ENCODE measurements at regions not wholly inside any gene's neighbourhood (a gene's known extent, or its start where the extent isn't known, plus 50 kb on each side); places are given as distances from the start of the nearest gene placed in this dataset.
A peak's percentile ranks its signal among the peaks of the same experiment; 100 is the strongest.

GRCh38 chr9:80085668-80086067 is 513.9 kb downstream of the TLE4 start:
- DNase-seq = no peak

GRCh38 chr9:80082213-80082612 is 510.4 kb downstream of the TLE4 start:
- no peak for DNase-seq

- DNase-seq = no peak
Observed at GRCh38 chr9:80078826-80079225, 507.1 kb downstream of the TLE4 start.

- DNase-seq = no peak
Observed at GRCh38 chr9:80077059-80077458, 505.3 kb downstream of the TLE4 start.

GRCh38 chr9:80076162-80076561 is 504.4 kb downstream of the TLE4 start:
- DNase-seq = no peak

DNA sequence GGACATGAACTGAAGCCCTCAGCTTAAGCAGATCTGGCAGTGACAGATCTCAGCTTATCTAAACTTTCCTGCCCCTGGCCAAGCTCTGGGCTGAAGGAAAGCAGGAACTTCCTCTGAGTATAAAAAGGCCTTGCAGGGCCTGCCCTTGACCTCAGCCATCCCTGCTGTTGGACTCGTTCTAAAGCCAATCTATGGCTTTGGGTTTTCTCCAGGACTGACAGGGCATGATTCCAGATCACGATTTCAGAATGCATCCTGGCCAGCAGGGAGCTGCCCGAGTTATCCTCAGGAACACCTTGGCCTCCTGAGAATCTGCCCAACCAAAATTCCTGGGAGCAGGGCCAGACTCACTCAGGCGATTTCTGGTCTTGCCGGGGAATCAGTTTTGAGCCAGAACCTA is 502.7 kb downstream of the TLE4 start:
- DNase-seq = no peak

DNA sequence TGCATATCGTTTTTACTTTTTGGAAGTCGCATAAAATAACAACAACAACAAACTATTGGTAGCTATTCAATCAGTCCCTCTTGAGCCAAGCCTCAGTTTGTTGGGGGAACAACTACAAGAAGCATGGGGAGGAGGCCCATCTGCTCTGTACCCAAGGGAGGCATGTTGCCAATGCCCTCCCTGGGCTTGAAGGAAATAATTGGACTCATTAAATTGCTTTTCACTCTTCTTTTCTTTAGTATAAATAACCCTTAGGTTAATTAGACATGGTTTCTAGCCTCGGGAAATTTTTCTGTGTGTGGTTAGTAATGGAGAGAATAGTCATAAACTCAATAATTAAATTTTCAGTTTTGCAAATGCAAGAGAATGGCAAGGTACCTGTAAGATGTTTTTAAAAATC is 500.7 kb downstream of the TLE4 start:
- peak; percentile 0 for DNase-seq

DNA sequence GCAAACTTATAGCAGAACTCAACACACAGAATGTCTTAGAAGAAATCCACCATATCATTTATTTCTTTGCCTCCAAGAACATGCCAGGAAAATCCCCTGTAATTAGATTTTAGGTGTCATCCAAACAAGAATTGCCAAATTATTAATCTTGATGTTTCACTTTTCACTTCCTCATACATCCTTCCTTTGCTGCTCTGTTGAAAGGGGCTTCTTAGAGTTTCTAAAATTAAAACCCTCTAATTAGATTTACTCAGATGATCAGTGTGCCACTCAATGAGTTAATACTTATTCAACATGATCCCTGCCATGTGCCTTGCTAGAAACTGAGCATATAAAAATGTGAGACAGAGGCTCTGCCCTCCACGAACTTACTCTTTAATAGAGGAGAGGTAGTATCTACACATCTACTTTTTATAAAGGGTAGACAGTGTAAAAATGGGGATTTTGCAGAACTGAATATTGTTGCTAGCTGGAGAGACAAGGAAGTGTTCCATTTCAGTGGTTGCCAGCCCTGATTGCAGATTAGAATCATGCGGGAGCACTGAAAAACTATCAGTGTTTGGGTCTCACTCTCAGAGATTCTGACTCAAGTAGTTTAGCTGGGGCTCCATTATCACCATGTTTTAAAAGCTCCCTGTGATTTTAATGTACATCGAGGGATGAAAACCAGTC is 498.4 kb downstream of the TLE4 start:
- DNase-seq = no peak

DNA sequence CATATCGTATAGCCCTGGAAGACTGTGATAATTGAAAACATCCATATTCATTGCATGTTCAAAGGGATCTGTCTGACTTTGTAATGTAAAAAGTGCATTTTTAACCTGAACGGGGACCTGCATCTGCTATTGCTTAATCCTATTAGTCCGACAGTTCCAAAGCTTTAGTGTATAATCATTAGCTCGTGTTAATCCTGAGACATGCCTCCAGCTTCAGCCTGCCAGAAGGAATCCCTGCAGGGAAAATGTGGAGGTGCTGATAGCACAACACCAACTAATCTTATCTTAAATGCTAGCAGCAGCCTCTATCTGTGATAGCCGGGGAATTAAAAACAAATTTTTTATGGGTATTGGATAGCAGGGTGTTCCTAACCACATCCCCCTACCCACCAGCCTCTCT is 495.2 kb downstream of the TLE4 start:
- DNase-seq = no peak

DNA sequence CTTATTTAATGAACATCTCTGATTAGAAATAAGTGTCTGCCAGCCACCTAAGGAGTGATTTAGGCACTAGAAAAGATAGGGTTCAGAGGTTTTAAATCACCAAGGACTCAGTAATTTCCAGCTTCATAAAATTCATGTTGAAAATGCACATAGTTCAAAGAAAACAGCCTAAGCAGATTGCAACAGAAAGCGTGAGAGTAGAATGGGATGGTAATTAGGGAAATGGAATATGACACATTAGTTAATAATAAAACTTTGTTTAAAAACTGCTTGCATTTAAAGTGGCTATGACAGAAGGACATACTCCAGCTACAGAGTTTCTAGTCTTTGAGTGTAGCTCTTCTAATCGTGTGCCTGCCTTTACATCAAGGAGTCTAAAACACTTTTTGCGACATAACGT is 490.8 kb downstream of the TLE4 start:
- no peak for DNase-seq

DNA sequence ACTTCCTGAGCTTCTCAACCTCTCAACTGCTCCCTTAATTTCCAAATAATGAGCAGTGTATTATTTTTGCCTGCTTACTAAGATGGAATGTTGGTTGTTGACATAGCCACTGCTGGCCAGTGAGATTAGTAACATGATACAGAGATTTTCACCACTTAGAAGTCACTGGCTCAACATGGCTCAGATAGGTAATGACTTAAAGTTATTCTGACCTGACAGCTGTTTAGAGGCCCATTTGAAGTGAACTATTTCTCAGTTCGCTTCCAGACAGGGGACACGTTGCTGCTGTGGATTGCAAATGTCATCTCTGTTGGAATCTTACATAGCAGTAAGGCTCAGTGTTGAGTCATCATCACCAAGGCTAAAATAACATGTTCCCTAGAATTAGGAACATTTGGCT is 490.2 kb downstream of the TLE4 start:
- DNase-seq = peak; percentile 9

DNA sequence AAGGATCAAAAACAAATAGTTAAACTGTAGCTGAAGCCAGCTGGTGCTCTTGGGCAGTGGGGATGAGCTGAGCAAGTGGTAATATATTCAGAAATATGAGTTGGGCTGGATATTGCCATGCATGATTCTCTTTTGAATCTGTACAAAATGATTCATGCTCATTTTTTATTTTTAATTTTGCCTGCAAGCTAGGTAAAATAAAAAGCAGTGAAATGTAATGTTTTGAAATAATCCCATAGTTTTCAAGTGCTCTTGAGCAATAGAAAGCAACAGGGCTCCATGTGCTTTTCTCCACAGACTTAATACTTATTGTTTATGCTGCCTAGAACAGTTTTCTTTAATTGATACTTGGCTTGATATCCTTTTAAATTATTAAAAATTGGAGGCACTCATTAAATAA is 489.3 kb downstream of the TLE4 start:
- DNase-seq = no peak

GRCh38 chr9:80059979-80060378 is 488.2 kb downstream of the TLE4 start:
- no peak for DNase-seq

- no peak for DNase-seq
Observed at GRCh38 chr9:80059191-80059590, 487.4 kb downstream of the TLE4 start.

GRCh38 chr9:80052830-80053229 is 481.1 kb downstream of the TLE4 start:
- DNase-seq = no peak

DNA sequence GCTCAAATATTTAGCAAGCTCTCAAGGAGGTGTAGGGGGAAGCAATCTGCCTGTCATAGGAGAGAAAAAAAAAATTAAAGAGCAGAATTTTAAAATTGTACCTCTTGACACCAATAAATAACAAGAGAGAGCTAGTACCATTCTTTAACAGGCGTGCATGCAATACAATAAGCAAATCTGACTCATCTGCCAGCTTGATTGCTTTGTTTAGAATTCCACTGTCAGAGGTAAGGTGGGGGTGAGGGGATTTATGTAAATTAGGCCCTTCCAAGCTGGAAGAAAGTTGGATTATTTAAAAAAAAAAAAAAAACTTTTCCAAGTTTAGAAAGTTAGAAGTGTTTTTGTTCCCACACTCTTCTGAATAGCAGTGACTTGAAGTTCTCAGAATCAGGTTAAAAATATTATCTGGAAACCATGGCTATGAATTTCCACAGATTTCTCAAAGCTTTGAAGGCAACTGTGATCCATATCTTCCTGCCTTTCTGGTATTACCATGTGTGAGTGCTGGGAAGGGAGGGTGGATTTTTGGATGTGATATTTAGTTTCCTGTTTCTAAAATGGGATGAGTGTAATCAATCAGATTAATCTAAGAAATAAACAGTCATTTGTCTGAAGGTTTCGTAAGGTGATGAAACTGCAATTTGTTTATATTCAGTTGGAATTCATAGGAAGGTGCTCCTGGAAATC is 477.5 kb downstream of the TLE4 start:
- DNase-seq = no peak

GRCh38 chr9:80046481-80046880 is 474.7 kb downstream of the TLE4 start:
- DNase-seq = no peak

DNA sequence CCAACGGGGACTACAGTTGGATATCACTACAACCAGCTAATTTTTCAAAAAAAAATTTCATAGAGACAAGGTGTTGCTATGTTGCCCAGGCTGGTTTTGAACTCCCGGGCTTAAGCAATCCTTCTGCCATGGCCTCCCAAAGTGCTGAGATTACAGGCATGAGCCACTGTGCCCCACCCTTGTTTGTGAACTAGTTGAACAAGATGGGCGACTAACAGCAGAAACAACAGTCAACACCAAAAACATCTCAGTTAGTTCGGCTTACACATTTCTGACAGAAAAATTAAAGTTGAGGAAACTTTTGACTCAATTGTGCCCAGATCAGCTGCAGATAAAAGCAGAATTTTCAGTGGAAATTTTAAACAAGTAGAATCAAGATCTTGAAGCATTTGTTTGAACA is 470.1 kb downstream of the TLE4 start:
- DNase-seq = no peak

DNA sequence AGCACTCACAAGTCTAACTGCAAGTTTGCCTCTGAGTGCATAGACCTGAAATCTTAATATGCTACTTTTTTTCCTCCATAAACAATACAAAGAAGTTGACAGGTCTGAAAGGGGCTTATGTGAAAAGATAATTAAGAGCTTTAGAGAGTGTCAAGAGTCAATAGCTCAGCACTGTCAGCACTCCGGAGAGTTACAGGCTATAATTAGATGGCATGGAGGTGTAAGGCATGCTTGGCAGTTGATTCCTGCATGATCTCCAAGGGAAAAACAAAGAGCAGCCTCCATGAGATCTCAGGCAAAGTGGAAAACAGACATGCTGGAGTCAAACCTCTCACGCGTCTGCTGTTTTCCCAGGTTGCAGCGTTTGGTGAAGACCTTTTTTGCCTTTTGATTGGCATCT is 468.7 kb downstream of the TLE4 start:
- DNase-seq = no peak

GRCh38 chr9:80030801-80031200 is 459.0 kb downstream of the TLE4 start:
- no peak for DNase-seq

GRCh38 chr9:80028501-80028900 is 456.7 kb downstream of the TLE4 start:
- no peak for DNase-seq

- no peak for DNase-seq
Observed at GRCh38 chr9:80025796-80026520, 454.2 kb downstream of the TLE4 start.

GRCh38 chr9:80025131-80025530 is 453.4 kb downstream of the TLE4 start:
- DNase-seq = no peak

DNA sequence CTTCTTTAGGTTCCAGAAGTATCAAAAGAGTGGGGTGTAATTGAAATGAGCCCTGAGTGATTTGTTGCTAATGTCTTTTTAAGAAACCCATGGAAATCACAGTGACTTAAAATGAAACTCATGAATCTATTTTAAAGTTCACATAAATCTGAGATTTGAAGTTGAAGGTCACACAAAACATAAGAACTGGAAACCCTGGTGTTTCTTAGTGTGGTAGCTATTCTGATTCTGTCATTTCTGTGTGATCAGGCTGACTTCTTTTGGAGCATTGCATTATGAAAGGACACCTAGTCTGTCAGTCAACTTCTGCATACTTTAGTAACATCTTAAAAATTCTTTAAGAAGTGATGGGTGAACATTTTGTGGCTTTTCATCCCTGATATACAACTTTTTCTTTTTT is 448.8 kb downstream of the TLE4 start:
- no peak for DNase-seq
